K562 (cell line): ENCODE measurements at regions not wholly inside any gene's neighbourhood (a gene's known extent, or its start where the extent isn't known, plus 50 kb on each side); places are given as distances from the start of the nearest gene placed in this dataset.

ENCODE experiments used
- MLX ChIP-seq, 2 experiments: fragments of 450-650 bp in 1 of 2; sonication (generic) in 1 of 2; formaldehyde crosslinking; conservative IDR thresholded peaks; 2 replicates each; pipeline versions ENCODE4 v1.4.0 to v1.8.1; 2020 to 2022; ENCODE audit warnings: mild to moderate bottlenecking in 1 of 2, missing genetic modification reagents in 1 of 2
- ZNF318 ChIP-seq, 2 experiments: fragments of 450-650 bp; IDR thresholded peaks; 2 replicates each; pipeline ENCODE4 v1.6.1; 2016; ENCODE audit warnings: mild to moderate bottlenecking in 2 of 2, borderline replicate concordance in 1 of 2, low read depth in 1 of 2, moderate library complexity in 1 of 2

DNA sequence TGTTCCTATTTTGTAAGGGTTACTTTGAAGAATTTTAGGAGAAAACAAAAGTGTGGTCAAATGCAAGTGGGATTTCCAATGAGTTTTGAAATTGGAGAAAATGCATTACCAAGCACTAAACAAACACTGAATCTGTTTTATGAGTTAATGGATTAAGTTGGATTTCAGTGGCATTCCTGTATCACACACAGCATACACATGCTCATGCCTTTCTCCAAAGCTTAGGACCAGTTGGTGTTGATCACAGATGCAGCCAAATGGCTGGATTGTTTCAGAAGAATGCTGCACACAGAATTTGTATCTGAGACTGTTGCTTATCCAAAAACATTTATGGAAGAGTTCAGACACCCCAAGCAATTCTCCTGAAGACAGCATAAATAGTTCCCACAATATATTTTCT, 611.1 kb downstream of the ACTL7B start (continued):
- no peak for TF ChIP-seq ZNF318 (IDR thresholded peaks at IDR 0.05; ENCODE audit: borderline replicate concordance in 1 of 2, low read depth in 1 of 2)
- no peak for TF ChIP-seq MLX (CRISPR knock-in tag; conservative IDR thresholded peaks at IDR 0.05)
